ENCODE measurements at regions not wholly inside any gene's neighbourhood (a gene's known extent, or its start where the extent isn't known, plus 50 kb on each side); places are given as distances from the start of the nearest gene placed in this dataset.

GRCh38 chr11:112835591-112836255 lies 125.5 kb upstream of the NCAM1 start:
- no peak for DNase-seq

DNA sequence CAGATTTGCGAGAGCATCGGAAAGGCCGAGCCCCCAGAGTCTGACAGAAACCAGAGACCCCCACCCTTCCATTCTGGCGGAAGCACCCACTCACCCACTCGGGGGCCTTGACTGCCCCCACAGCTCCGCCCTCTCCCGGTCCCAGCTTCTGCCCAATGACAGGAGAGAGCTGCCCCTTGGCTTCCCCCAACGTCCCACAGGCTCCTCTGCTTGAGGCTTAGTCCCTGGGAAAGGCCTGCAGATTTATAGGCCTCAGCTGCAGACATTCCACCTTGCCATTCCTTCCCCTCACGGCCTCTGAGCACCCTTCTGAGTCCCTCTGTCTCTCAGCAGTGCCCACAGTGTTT lies 125.0 kb upstream of the NCAM1 start:
- DNase-seq = no peak

GRCh38 chr11:112837162-112837826 lies 123.9 kb upstream of the NCAM1 start:
- no peak for DNase-seq

DNA sequence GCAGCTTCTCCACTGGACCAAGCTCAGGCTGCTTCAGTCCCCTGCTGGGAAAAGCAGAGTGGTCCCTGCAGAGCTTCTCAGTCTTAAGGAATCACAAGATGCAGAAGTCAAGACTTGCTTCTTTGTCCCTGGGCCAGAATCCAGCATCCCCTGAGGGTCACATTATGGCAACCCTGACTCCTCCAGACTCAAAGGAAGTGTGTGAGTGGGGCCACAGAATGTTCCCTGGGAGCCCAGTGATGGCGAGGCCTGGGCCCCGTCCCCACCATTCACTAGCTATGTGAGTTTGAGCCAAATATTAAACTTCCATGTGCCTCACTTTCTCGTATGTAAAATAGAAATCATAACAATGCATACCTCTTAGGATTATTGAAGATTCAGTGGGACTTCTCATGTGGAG lies 122.2 kb upstream of the NCAM1 start:
- no peak for DNase-seq

DNA sequence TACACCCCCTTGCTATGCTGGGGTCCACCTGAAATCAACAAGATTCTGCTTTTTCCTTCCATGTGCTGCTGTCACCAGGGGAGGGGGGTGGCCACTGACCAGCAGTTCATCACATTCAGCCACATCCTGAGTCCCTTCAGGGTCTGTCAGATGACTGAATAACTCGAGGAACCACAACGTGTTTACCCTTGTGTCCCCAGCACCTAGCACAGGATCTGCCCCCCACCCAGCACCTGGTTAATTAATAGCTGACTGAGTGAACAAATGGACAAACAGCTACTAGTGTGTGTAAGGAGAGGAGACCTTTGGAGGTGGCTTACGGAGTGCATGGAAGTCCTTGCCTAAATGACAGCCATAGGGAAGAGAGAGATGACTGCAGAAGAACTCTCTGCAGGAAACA lies 119.5 kb upstream of the NCAM1 start:
- DNase-seq = no peak

- DNase-seq = no peak
Measured at GRCh38 chr11:112842151-112842550, 119.1 kb upstream of the NCAM1 start.

DNA sequence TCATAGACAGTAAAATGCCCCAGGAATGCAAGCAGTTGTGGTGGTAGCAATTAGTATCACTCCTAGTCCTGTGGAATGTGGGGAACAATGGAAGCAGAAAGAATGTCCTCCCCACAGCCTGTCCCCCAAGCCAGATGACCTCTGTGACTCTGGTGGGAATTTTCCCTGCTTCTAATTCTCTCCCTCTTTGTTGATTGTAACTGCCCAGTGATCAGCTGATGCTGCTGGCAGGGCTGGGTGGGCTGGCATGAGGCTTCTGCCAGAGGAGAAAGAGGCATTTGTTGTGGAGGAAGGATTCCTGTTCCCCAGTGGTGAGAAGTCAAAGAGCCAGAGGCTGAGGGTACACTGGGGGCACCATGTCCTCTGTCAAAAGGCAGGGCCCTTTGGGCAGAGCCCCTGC lies 116.7 kb upstream of the NCAM1 start:
- DNase-seq = no peak

DNA sequence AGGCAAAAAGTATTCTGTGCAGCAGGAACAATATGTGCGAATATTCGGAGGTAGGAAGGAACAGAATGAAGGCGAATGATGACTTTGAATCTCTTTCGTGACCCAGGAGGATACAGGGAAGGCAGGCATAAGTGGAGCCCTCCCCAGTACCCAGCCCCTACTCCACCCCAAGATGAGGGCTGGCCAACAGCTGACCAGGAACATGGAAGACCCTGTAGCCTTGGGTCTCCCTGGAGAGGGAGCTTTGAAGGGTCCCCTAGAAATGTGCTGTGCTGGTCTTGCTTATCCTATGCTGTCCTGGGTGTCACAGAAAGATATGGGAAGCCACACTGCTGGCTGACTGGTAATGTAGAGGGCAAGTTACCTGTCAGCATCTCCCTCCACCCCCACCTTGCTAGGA lies 113.7 kb upstream of the NCAM1 start:
- DNase-seq = no peak

- no peak for DNase-seq
Measured at GRCh38 chr11:112852143-112852866, 108.9 kb upstream of the NCAM1 start.

GRCh38 chr11:112856133-112856532 lies 105.1 kb upstream of the NCAM1 start:
- no peak for DNase-seq

- no peak for DNase-seq
Measured at GRCh38 chr11:112856591-112856990, 104.6 kb upstream of the NCAM1 start.

DNA sequence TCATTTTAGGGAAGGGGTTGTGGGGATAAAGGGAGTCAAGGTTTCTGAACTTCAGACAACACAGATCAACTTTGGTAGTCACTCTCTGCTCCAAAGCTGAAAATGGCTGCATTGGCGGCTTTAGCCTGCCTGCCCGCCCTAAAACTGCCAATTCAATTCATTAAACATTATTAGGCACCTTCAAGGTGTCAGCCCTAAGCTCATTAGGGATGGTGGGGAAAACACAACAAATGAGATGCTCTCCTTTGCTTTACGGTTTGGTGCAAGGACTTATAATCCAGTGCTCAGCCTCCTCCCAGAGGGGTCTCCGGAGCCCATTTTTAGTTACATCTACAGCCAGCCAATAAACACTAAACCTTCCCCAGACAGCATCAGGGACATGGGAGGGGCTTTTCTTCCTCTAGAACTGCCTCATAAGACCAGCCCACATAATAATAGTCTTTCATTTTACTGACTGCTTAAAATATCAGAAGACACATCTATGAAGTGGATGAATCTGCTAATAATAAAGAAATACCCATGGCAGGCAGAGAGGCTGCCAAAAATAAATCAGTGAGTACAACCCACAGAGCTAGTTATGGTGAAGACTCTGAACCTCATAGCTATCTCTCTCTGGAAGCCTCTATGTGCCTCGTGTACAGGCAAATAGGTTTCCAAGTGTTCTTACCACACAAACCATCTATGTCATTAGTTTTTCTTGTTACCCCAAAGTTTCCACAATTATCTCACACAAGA lies 102.8 kb upstream of the NCAM1 start:
- no peak for DNase-seq

GRCh38 chr11:112859787-112860186 lies 101.4 kb upstream of the NCAM1 start:
- no peak for DNase-seq

GRCh38 chr11:112861356-112861755 lies 99.9 kb upstream of the NCAM1 start:
- no peak for DNase-seq

DNA sequence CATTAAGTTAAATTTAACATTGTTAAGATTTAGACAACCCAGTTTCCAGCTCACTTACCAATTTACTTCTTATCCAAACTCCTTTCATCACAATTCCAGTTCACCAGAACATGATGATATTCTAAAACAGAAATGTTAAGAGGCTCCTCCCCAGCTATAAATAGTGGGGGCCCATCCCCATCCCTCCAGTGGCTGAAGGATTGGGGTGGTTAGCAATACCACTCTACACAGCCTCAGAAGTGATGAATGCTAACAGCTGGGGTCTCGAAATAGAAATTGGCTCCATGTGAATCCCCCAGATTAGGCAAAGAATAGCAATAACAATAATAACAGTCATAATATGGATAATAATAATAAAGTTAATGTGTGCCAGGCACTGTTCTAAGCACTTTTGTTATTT lies 97.9 kb upstream of the NCAM1 start:
- DNase-seq = no peak

GRCh38 chr11:112864672-112865071 lies 96.5 kb upstream of the NCAM1 start:
- DNase-seq = no peak

GRCh38 chr11:112871909-112872500 lies 89.2 kb upstream of the NCAM1 start:
- no peak for DNase-seq

- no peak for DNase-seq
Measured at GRCh38 chr11:112874980-112875379, 86.2 kb upstream of the NCAM1 start.

DNA sequence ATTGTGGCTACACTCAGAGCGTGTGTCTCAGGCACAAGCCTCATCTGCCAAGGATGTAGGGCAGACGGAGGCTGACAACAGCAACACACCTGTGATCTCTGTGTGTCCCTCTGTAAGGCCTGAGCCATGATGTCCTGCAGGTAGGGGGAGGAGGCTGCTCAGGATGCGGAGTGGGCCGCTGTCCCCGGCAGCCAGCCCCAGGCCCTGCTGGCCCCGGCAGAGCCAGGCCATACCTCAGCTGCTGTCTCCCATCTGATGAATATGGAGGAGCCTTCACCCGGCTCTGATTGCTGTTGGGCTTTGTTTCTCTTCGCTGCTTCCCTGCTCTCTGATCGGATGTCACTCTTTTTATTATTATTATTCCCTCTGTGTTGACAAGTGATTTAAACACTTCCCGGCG lies 83.6 kb upstream of the NCAM1 start:
- DNase-seq = no peak

- no peak for DNase-seq
Measured at GRCh38 chr11:112878033-112878601, 83.1 kb upstream of the NCAM1 start.

DNA sequence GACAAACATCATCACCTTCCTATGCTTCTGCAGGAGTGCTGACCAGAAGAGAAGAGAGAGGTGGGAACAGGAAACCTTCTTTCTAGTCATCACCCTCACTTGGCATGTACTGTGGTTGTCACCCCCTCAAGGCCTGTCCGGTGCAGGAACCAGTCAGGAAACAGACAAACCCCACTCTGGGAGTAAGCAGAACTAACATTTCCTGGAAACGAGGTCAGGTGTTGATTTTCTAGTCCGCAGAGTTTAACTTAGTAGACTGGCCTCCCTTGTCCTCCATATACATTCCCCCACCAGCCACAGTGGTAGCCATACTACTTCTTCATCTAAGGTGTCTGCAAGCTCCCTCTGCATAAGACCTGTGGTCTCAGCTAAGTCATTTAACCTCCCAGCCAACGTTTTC lies 80.7 kb upstream of the NCAM1 start:
- DNase-seq = peak; percentile 19

- no peak for DNase-seq
Measured at GRCh38 chr11:112881461-112881860, 79.8 kb upstream of the NCAM1 start.
